GM12873 (cell line): ENCODE measurements at regions not wholly inside any gene's neighbourhood (a gene's known extent, or its start where the extent isn't known, plus 50 kb on each side); places are given as distances from the start of the nearest gene placed in this dataset.

ENCODE experiments used
- CTCF ChIP-seq: IDR thresholded peaks from 2 replicates; pipeline ENCODE4 v1.5.1; 2012; ENCODE audit warnings: low read depth, mild to moderate bottlenecking, moderate library complexity, low read length, control low read depth; ENCODE audit not compliant: insufficient read depth; ENCODE audit errors: missing control alignments

GRCh38 chr9:80146466-80146865, 574.7 kb downstream of the TLE4 start:
- no peak for TF ChIP-seq CTCF

GRCh38 chr9:80144856-80145255, 573.1 kb downstream of the TLE4 start:
- no peak for TF ChIP-seq CTCF

- no peak for TF ChIP-seq CTCF
These were observed 572.6 kb downstream of the TLE4 start for GRCh38 chr9:80144406-80144805.

- no peak for TF ChIP-seq CTCF
These were observed 572.1 kb downstream of the TLE4 start for GRCh38 chr9:80143899-80144298.

- no peak for TF ChIP-seq CTCF
These were observed 562.7 kb downstream of the TLE4 start for GRCh38 chr9:80134487-80134886.

GRCh38 chr9:80131627-80132026, 559.9 kb downstream of the TLE4 start:
- no peak for TF ChIP-seq CTCF

- TF ChIP-seq CTCF = no peak
These were observed 556.2 kb downstream of the TLE4 start for GRCh38 chr9:80127920-80128319.
